HG02798 (cell line): ENCODE measurements at regions not wholly inside any gene's neighbourhood (a gene's known extent, or its start where the extent isn't known, plus 50 kb on each side); places are given as distances from the start of the nearest gene placed in this dataset.
"Not testable (repeated sequence)": the region's sequence is repeated elsewhere in the genome, so short reads cannot be mapped to it uniquely, and the experiment has no call there.

Experiments used
- ATAC-seq: cut with Tn5 transposase; IDR thresholded peaks from one replicate; pipeline ENCODE4 v1.9.1; 2021; ENCODE audit warnings: mild to moderate bottlenecking; ENCODE audit not compliant: unreplicated experiment, poor library complexity

DNA sequence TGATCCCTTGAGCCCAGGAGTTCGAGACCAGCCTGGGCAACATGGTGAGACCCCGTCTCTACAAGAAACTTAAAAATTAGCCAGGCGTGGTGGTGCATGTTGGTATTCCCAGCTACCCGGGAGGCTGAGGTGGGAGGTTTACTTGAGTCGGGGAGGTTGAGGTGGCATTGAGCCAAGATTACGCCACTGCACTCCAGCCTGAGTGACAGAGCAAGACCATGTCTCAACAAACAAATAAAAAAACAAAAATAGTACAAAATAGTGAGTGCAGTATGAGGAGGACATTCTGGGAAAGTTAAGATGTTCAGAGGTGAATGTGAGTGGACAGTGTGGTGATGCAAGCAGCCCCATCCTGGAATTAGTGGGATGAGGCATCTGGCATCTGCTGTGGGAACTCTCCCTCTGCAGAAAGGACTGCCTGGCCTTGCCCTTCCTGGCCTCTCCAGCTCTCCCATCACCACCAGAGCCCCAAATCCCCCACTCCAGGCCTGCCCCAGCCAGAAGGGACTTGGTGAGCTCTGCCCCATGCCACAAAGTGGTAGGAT is 96.6 kb upstream of the PARD3 start:
- ATAC-seq, result no peak

DNA sequence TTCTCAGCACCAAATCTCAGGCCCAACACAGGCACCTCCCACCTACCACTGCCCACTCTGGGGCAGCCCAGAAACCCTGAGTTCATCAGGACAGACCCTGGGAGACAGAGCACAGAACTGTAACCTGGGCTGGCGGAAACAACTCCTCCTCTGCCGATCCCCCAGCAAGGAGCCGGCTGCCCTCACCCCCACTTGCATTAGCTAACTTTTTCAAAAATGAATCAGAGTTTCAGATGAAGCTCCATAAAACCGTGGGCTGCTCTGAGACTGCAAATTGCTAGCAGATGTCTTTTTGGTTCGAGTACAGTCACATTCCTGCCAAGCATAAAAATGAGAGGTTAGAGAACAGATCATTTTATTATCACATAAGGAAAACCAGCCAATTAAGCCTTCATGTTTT is 93.4 kb upstream of the PARD3 start:
- ATAC-seq, result no peak

DNA sequence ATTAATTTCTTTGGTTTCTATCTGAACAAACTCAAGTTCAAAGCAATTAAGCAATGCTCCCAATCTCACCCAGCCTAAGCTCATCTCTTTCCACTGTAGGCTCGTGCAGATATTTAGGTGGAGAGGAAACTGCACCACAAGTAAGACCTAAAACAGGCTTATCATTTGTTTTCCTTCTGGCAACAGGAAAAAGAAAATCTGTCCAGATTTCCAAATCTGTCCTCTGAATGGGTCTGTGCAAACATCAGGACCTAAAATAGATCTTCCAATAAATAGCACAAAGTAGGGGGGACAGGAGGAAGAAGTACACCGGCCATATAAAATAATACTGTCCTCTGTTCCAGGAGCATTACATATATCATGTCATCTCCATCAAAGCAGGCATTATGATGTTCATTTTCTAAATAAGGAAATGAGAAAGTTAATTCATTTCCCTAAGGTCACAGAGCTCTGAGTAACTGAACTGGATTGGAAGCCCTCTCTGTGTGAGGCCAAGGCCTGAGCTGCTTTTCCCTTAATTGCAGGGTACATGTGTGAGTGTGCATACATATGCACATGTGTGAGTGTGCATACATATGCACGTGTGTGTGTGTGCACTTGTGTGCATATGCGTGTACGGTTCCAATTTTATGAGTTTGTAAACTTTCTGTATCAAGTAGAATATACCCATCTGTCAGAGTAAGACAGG is 92.8 kb upstream of the PARD3 start:
- ATAC-seq, result no peak

DNA sequence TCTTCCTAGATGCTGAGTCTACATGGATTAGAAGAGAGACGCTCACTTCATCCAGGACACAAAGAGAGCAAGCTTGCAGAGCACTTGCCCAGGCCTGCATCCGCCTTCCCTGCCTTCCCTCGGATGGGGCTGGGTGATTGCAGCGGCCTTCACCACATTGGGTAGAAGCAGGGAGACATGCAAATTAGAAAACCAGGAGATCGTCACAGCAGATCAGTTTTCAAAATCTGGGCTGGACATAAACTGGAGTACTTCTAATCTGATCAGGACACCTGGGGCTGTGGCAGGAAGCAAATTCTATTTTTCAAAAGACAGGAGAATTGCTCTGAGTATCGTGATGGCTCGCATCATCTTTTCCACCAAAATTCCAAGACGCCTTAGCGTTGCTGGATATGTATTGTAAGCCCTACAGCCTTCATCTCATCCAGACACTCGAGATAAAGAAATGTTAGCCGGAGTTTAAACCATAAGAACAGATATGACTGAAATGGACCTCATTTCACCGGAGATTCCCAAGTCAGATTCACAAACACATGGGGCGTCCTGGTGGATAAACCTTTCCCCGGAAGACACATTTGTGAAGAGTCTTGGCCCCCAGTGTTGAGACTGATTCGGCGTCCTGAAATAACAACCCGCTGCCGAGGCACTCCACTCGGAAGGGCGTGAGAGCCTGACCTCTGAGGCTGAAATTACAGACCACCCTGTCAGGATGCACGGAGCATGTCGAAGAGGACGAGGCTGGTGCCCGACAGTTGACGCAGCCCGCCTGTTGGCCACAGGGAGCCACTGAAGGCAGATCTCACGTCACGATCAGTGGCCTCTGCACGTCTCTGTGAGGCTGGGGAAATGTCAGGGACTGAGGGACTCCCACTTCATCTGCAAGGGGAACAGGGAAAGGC is 91.2 kb upstream of the PARD3 start:
- ATAC-seq, result no peak

DNA sequence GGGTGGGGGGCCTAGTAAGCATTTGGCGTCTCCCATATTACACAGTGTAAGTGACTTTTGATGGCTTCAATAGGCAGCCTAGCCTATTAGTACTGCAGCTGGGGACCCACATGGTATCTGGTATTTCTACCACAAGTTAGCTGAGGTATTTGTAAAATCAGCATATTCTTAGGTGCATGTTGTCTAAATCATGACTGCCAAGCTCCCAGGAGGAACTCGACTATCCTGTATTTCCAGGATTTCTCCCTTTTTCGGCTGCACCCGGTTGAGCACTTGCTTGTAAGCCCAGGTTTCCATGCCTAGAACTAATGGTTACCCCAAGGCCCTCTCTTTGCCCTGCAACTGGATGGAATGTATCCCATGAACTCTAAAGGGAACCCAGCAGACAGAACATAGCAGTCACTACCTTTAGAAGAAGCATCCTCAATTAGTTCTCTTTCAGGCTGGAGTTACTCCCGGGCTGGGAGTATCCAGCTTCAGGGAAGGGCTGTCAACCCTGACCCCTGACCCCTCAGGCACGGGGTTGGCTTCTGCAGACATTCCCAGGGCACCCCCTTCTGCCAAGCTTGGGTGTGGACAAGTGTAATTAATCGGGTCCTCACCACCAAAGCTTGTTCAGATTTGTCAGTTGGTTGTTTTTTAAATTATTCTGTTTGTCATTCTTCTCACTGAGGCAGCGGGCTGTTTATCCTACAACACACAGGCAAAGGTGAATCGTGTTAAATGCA is 90.3 kb upstream of the PARD3 start:
- no peak for ATAC-seq

DNA sequence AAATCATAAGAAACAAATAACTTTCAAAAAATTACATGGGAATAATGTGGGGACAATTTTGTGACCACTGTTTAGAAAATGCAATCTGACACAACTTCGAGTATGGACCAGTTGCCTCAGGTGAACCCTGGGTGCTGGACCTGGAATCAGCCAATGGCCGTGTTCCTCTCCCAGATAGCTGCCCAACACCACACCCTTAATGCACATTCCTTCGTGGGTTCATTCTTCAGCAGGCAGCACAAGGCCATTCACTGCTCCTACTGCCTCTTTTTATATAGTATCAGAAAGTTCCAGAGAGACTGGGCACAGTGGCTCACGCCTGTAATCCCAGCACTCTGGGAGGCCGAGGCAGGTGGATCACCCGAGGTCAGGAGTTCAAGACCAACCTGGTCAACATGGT is 89.1 kb upstream of the PARD3 start:
- ATAC-seq, result no peak

DNA sequence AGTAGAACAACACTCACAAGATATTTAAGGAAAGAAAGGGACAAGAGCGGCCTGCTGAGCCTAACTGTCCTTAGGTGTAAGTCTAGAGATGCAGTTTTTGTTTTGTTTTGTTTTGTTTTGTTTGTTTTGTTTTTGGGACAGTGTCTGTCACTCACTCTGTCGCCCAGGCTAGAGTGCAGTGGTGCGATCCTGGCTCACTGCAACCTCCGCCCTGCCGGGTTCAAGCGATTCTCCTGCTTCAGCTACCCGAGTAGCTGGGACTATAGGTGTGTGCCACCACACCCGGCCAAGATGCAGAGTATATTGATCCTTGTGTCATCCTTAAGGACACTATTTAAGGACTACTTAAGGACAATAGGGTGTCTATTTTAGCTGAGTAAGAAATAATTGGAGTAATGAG is 84.1 kb upstream of the PARD3 start:
- no peak for ATAC-seq

DNA sequence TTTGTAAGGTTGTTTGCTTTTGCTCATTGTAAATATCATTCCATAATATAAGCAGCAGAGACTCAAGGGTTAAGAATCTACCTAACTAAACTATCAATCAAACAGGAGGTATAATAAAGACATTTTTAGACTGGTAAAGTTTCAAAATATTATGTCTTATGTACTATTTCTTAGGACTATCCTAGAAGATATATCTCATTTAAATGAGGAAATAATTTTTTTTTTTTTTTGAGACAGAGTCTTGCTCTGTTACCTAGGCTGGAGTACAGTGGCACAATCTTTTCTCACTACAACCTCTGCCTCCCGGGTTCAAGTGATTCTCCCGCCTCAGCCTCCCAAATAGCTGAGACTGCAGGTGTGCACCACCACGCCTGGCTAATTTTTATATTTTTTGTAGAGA is 80.9 kb upstream of the PARD3 start:
- ATAC-seq, result no peak

DNA sequence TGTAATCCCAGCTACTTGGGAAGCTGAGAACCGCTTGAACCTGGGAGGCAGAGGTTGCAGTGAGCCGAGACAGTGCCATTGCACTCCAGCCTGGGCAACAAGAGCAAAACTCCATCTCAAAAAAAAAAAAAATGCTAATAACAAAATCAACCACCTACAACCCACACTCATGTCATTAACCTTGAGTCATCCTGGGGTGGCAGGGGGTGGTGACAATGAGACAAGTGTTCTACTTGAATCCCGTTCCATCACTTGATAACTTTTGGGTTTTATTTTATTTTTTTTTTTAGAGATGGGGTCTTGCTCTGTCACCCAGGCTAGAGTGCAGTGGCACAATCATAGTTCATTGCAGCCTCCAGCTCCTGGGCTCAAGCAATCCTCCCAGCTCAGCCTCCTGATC is 80.0 kb upstream of the PARD3 start:
- ATAC-seq, result not testable (repeated sequence)

DNA sequence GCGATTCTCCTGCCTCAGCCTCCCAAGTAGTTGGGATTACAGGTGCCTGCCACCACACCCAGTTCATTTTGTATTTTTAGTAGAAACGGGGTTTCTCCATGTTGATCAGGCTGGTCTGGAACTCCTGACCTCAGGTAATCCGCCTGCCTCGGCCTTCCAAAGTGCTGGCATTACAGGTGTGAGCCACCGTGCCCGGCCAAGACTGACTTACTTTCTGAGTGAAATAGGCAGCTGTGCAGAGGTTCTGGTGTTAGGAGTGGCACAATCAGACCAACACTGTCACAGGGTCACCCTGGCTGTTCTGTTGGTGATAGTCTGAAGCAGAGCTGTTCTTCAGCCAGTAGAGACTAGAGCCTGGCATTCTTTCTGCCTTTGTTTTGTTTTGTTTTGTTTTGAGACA is 77.4 kb upstream of the PARD3 start:
- not testable (repeated sequence) for ATAC-seq

DNA sequence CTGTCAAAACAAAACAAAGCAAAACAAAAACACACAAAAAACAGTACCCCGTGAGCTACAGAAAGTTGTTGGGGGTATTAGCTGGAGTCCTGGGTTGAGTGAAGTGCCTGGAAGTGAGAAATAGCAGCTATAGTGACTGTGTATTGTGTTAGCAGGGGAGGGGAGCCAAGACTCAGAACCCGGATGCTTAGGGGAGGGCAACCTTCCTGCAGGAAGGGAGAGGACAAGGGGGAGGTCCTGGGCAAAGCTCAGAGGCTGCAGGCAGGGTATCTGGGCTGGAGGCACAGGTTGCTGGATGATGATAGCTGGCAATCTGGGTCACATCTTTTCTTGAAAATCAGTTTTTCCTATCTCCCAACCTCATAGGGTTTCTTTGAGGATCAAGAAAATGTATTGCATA is 75.8 kb upstream of the PARD3 start:
- no peak for ATAC-seq

DNA sequence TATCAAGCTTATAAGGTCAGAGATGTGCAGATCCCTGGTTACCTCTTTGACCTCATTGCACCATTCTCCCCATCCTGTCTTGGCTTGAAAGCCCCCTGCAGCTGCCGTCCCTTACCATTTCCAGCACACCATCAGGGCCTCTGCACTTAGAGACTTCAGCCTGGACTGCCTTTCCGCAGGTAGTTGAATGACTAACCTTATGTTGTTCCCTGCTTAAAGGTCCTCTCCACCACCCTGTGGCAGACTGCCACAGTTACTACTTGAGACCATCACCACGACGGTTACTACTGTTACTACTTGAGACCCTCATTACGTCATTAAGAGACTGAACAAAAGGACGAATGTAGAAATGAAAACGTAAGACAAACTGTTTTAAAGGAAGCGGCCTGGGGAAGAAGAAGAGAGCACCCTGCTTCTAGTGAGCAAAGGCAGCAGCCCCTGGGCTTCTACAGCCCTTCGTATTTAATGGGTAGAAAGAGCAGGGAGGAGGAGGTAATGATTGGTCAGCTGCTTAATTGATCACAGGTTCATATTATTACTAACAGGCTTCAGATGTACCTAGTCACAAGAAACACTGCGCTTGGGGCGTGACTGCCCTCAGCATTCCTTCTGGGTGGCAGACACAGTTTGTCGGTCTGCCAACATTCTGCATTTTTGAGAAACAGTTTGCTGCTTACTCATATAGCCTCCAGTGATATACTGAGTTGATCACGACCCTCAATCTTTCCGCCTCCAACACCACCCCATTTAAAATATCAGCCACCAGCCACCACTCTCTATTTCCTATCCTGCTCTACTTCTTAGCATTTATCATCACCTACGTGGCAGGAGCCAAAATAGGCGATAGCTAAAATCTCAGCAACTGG is 74.1 kb upstream of the PARD3 start:
- no peak for ATAC-seq

DNA sequence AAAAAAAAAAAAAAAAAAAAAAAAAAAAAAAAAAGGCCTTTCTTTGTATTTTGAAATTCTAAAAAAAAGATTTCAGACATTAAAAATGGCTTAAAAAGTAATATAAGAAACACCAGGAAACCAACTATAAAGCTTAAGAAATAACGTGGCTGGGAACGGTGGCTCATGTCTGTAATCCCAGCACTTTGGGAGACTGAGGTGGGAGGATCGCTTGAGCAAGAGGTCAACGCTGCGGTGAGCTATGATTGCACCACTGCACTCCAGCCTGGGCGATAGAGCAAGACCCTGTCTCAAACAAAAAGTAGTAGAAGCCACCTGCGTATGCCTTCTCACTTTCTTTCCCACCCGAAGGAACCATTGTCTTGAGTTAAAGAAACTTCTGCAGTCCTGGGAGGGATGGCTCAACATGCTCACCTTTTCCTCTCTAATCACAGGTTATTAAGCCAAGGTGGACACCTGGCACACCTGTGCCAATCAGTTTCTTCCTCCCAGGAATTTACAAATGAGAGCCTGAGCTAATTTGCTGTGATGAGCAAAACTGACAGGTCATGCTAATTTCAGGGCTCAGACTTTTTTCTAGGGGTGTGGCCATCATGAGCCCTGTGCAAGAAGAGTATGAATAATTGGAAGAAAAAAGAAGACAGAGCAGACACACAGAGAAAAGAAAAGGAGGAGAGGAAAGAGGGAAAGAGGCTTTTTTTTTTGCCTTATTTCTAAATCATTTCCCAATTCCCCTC is 72.0 kb upstream of the PARD3 start:
- ATAC-seq, result no peak

DNA sequence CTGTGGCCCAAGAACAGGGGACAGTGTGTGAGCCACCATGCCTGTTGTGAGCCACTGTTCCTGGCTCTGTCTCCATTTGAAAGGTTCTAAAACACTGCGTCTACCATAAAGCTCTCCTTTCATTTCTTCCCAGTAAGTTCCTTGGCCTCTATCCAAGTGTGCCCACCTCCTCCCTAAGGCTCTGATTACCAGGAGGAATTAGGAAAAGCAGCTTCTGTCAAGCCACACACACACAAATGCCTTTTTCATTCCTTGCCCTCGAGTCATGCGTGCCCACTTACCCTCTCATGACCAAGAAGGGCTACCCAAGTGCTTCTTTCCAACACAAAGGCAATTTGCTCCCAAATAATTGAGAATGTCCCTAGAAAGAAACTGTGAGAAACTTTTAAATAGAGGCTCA is 70.8 kb upstream of the PARD3 start:
- no peak for ATAC-seq

DNA sequence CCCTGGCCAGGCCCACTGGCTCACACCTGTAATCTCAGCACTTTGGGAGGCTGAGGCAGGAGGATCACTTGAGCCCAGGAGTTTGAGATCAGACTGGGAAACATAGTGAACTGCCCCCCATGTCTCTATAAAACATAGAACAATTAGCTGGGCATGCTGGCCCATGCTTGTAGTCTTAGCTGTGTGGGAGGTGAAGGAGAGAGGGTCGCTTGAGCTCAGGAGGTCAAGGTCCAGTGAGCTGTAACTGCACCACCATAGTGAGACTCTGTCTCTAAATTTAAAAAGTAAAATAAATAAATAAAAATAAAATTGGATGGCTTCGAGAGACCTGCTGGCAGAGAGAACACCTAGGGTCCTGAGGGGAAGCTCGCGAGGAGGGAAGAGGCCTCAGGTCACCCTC is 69.9 kb upstream of the PARD3 start:
- ATAC-seq, result no peak

DNA sequence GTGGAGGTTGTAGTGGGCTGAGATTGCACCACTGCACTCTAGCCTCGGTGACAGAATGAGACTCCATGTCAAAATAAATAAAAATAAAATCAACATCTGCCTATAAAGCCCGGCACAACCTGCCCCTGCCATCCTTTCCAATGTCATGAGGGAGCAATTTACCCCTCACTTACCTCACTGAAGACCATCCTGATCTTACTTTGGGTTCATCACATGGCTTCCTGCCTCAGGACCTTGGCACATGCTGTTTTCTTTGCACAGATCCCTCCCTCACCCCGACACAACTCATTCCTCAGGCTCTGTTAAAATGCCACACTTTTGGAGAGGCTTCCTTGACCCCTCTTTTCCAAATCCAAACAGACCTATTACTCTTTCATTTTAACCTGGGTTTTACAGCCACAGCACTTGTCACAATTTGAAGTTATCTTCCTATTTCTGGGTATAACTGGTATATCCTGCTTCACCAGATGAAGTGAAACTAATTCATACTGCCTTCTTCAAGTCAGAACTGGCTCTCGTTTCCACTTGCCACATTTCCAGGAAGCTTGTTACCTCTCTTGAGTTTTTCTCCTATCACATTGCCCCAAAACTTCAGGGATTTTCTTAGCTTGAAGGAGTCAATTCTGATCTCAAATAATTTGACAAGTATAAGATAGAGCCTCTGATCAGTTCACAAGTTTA is 69.3 kb upstream of the PARD3 start:
- no peak for ATAC-seq

DNA sequence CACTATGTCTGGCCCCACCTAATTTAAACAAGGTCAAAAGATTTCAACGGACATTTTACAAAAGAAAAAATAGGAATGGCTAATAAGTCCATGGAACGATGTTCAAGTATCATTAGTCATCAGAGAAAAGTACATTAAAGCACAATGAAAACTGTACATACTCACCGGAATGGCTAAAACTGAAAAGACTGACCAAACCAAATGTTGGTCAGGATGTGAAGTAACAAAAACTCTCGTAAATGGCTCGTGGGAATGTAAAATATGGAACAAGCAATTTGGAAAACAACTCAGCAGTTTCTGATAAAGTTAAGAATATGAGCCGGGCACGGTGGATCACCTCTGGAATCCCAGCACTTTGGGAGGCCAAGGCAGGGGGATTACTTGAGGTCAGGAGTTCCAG is 65.7 kb upstream of the PARD3 start:
- ATAC-seq, result no peak

DNA sequence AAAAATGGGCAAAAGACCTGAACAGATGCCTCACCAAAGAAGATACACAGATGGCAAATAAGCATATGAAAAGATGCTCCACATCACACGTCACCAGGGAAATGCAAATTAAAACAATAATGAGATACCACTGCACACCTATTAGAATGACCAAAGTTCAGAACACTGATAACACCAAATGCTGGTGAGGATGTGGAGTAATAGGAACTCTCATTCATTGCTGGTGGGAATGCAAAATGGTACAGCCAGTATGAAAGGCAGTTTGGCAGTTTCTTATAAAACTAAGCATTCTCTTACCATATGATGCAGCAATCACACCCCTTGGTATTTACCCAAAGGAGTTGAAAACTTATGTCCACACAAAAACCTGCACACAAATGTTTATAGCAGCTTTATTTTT is 63.6 kb upstream of the PARD3 start:
- ATAC-seq, result not testable (repeated sequence)

DNA sequence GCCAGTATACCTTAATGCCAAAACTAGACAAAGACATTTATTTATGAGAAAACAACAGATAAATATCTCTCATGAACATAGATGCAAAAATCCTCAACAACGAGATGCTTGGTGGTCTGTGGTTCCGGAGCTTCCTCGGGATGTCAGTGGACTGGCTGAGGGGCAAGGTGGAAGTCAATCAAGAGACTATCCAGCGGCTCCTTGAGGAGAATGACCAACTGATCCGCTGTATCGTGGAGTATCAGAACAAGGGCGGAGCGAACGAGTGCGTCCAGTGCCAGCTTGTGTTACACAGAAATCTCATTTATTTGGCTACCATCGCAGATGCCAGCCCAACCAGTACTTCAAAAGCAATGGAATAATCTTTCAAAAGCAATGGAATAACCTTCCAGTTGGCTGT is 60.0 kb upstream of the PARD3 start:
- ATAC-seq, result no peak
